ENCODE measurements at regions not wholly inside any gene's neighbourhood (a gene's known extent, or its start where the extent isn't known, plus 50 kb on each side); places are given as distances from the start of the nearest gene placed in this dataset.

DNA sequence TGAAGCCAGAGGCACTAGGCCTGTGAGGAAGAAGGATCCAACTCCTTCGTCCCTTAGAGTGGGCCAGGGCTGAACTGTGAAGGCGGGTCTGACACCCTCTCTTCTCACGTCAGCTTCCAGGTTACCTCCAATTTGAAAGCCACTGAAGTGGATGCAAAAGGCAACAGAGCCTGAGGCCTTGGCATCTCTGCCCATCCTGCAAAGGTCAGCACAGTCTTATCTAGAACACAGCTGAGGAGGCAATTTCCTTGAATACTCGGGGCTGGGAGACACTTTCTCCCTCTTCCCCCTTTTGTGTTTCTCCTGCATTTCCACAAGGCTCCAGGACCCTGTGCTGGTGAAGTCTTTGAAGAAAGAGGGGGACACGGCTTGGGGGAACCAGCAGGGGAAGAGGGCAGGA is 91.6 kb upstream of the PAX6 start:
- Histone ChIP-seq H3K23me2 (ENCODE audit: low read depth, low read length) (no peaks in the 10 kb centered on the region), H3K4ac (replicated peaks; ENCODE audit: insufficient read length, low read depth, low read length) (no peak overlapping the region), H3K4me3 (ENCODE audit: extremely low read depth in 1 of 4, insufficient read depth in 2 of 4, low read depth in 3 of 4, low read length in 4 of 4) (no peak overlapping the region), H3K56ac (replicated peaks; ENCODE audit: insufficient read length, low read depth, low read length) (no peak overlapping the region), H3K79me1 (ENCODE audit: low read depth, low read length) (no peaks in the 10 kb centered on the region), H2BK12ac (ENCODE audit: low read depth, low read length) (no peak overlapping the region), H2BK120ac (replicated peaks; ENCODE audit: low read depth, low read length) (no peak overlapping the region), H3K9me3 (ENCODE audit: insufficient read depth in 2 of 2, low read depth in 1 of 2, low read length in 1 of 2) (no peaks in the 10 kb centered on the region), H3K18ac (ENCODE audit: extremely low read depth, low read length) (no peak overlapping the region), H4K91ac (replicated peaks; ENCODE audit: insufficient read length, low read length) (no peak overlapping the region), H2BK20ac (ENCODE audit: low read length) (no peak overlapping the region), H3K9ac (replicated peaks in 1 of 4; ENCODE audit: extremely low read depth in 1 of 4, low read depth in 3 of 4, low read length in 3 of 4) (no peak overlapping the region), H2AFZ (ENCODE audit: low read length) (no peak overlapping the region), H2BK5ac (ENCODE audit: low read depth, low read length) (no peak overlapping the region), H3K4me2 (ENCODE audit: insufficient read depth in 1 of 2, low read depth in 2 of 2, low read length in 2 of 2) (no peak overlapping the region), H3K79me2 (ENCODE audit: control insufficient read depth in 1 of 2, insufficient read depth in 2 of 2, low read length in 2 of 2) (no peaks in the 10 kb centered on the region; a peak in 1 of 4 replicates), H4K5ac (ENCODE audit: insufficient read length, low read depth, low read length) (no peak overlapping the region), H3K4me1 (replicated peaks in 1 of 4; ENCODE audit: control insufficient read depth in 3 of 4, insufficient read depth in 4 of 4, low read length in 3 of 4) (peaks cover 0 to 3% (median 0%) of the 10 kb centered on the region in 4 experiments; a peak in 1 of 7 replicates), H4K20me1 (replicated peaks in 1 of 2; ENCODE audit: control insufficient read depth in 1 of 2, insufficient read depth in 2 of 2, low read length in 2 of 2) (no peaks in the 10 kb centered on the region), H3K27ac (ENCODE audit: low read depth, low read length) (no peak overlapping the region), H3K36me3 (ENCODE audit: control insufficient read depth in 2 of 4, insufficient read depth in 4 of 4, low read length in 3 of 4) (no peaks in the 10 kb centered on the region), H3K27me3 (replicated peaks in 1 of 4; ENCODE audit: control insufficient read depth in 3 of 4, extremely low read depth in 1 of 4, insufficient read depth in 3 of 4, low read length in 3 of 4) (no peaks in the 10 kb centered on the region), H3K14ac (ENCODE audit: insufficient read length) (no peak overlapping the region), H3K23ac (ENCODE audit: insufficient read length) (no peak overlapping the region), H2AK5ac (ENCODE audit: low read depth, low read length) (no peak overlapping the region), H4K8ac (ENCODE audit: extremely low read depth, insufficient read depth, low read length) (no peak overlapping the region), H2BK15ac (ENCODE audit: low read length) (no peak overlapping the region)
- DNase-seq (ENCODE audit: low read depth in 1 of 2, low spot score in 2 of 2) (no peak), FAIRE-seq (no peak)
- ChIA-PET POLR2A (ENCODE audit: partially characterized antibody) (no interaction called here), CTCF (ENCODE audit: partially characterized antibody) (interaction anchor here (1.5 to 3.0 kb wide), 4 partner anchors 13 to 56 kb away, joined by 5 to 22 read pairs (median 5); no protein-coding TSS in a partner anchor)
- TF ChIP-seq EGR1 (IDR thresholded peaks at IDR 0.05; ENCODE audit: borderline replicate concordance, low read depth, low read length) (no peak), RNF2 (IDR thresholded peaks at IDR 0.05; ENCODE audit: borderline replicate concordance, low read depth, low read length, missing control alignments, poor library complexity, severe bottlenecking) (no peak), SIN3A (conservative IDR thresholded peaks at IDR 0.05 in 1 of 2, IDR thresholded peaks at IDR 0.05 in 1 of 2; ENCODE audit: low read depth in 1 of 2, low read length in 2 of 2) (no peak), PHF8 (conservative IDR thresholded peaks at IDR 0.05; ENCODE audit: low read depth, low read length) (no peak), NANOG (IDR thresholded peaks at IDR 0.05; ENCODE audit: insufficient read depth, low read depth, low read length, poor library complexity, severe bottlenecking) (no peak), KDM5A (IDR thresholded peaks at IDR 0.05; ENCODE audit: low read length) (no peak), MAFK (IDR thresholded peaks at IDR 0.05; ENCODE audit: low read depth, low read length) (no peak), YY1 (IDR thresholded peaks at IDR 0.05; ENCODE audit: low read depth, low read length) (no peak), TAF1 (IDR thresholded peaks at IDR 0.05; ENCODE audit: low read depth, low read length) (no peak), SAP30 (IDR thresholded peaks at IDR 0.05; ENCODE audit: insufficient read depth, insufficient replicate concordance, low read length) (no peak), RBBP5 (IDR thresholded peaks at IDR 0.05; ENCODE audit: borderline replicate concordance, low read depth, low read length) (no peak), SP4 (IDR thresholded peaks at IDR 0.05; ENCODE audit: low read length) (no peak), HDAC2 (IDR thresholded peaks at IDR 0.05; ENCODE audit: borderline replicate concordance in 1 of 2, low read depth in 2 of 2, low read length in 2 of 2) (no peak)
- WGBS, 2 experiments (ENCODE audit: extremely low coverage in 1 of 2, insufficient coverage in 1 of 2, insufficient read length in 1 of 2, insufficient replicate concordance in 2 of 2, low coverage in 1 of 2, low lambda C conversion rate in 2 of 2, missing lambda C conversion rate in 1 of 2) = 95% methylated on average over 4 of the region's 5 CpGs; no CpG with 5 or more reads in 1 of the 2 experiments

Measured in H1 (cell line).